ENCODE measurements at regions not wholly inside any gene's neighbourhood (a gene's known extent, or its start where the extent isn't known, plus 50 kb on each side); places are given as distances from the start of the nearest gene placed in this dataset.

DNA sequence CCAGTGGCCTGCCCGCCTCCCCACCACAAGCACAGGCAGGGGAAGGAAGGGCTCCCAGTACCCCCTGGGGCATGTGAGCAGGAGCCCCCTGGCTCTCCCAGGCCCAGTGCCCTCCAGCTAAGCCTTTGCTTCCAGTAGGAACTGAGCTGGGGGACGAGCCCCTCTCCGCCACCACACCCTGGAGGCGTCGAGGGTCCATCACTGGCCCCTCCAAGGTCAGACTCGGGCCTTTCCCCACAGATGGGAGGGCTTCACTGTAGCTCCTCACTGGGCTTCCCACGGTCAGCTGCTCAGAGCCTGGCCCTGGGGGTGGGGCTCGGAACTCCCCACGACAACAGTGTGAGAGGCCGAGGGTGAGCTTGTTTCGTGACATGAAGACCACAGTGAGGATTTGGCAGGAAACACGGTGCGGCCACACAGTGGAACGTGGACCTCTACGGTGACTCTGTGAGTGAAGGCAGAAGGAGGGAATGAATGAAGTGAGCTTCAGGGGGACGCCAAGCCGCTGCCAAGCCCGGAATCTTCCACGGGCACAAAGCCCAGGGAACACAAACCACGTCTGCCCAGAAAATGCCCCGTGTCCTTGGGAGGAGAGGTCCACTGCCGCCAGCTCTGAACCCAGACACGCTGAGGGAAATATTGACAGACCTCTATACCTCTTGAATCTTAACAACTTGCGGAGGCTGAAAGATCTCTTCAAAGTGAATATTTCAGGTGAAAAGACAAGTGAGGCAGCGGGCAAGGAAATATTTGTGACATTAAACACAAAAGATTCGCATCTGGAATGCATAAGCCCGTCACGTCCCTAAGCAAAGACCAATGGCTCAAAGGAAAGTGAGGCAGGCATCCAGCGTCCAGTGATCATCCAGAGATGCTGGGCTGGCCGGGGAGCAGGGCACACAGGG is 144.8 kb upstream of the GPC1 start:
- Histone ChIP-seq H4K5ac (ENCODE audit: low read depth, low read length) (no peak overlapping the region), H2BK5ac (ENCODE audit: low read depth, low read length, poor library complexity, severe bottlenecking) (no peak overlapping the region), H4K91ac (ENCODE audit: insufficient read depth, low read depth, low read length) (no peak overlapping the region), H4K8ac (ENCODE audit: low read depth in 2 of 2, low read length in 2 of 2) (no peak overlapping the region), H3K18ac (ENCODE audit: low read depth, low read length) (no peak overlapping the region), H3K4me3 (ENCODE audit: insufficient read depth, low read depth, low read length) (no peak overlapping the region), H2AFZ (replicated peaks; ENCODE audit: low read length, poor library complexity) (no peak overlapping the region), H3K27me3 (ENCODE audit: control insufficient read depth, insufficient read depth, low read length) (peaks cover 39% of the 10 kb centered on the region), H3K9me1 (ENCODE audit: insufficient read depth, low read length) (no peaks in the 10 kb centered on the region; the same call in 1 of the 2 replicates), H3K4me1 (ENCODE audit: control insufficient read depth, insufficient read depth, low read length) (no peaks in the 10 kb centered on the region), H3K56ac (ENCODE audit: extremely low read depth, insufficient read depth, low read length) (no peak overlapping the region), H2BK120ac (ENCODE audit: low read depth, low read length) (no peak overlapping the region), H3K14ac (replicated peaks; ENCODE audit: low read depth, low read length) (no peak overlapping the region), H2AK9ac (replicated peaks; ENCODE audit: low read depth, low read length, poor library complexity) (no peak overlapping the region), H3K23ac (ENCODE audit: low read depth, low read length) (no peak overlapping the region), H3K9me3 (ENCODE audit: control insufficient read depth, insufficient read depth, low read length) (no peaks in the 10 kb centered on the region), H4K20me1 (ENCODE audit: insufficient read depth, low read length) (no peaks in the 10 kb centered on the region), H3K4me2 (ENCODE audit: low read depth, low read length) (no peak overlapping the region), H2AK5ac (ENCODE audit: low read depth, low read length) (no peak overlapping the region), H3K9ac (ENCODE audit: low read depth, low read length) (no peak overlapping the region), H3K36me3 (ENCODE audit: control insufficient read depth, insufficient read depth, low read length) (no peaks in the 10 kb centered on the region), H3K27ac (ENCODE audit: insufficient read depth, low read length) (no peak overlapping the region), H3K79me1 (ENCODE audit: low read depth in 1 of 2, low read length in 2 of 2) (no peaks in the 10 kb centered on the region), H2BK15ac (ENCODE audit: low read depth, low read length) (no peak overlapping the region), H2BK20ac (ENCODE audit: low read depth, low read length) (no peak overlapping the region), H3K4ac (ENCODE audit: low read depth, low read length) (no peak overlapping the region; the same call in 1 of the 2 replicates)
- no TSS peak for BruUV-seq (replicated peaks)
- CTCF ChIA-PET = no interaction called here
- 72% methylated on average over 16 of the region's 30 CpGs; no CpG with 5 or more reads in 1 of the 2 experiments for WGBS, 2 experiments (ENCODE audit: extremely low coverage in 2 of 2, insufficient read length in 1 of 2)
- DNase-seq (no peak), ATAC-seq (ENCODE audit: low read depth) (no peak)
- no peak for TF ChIP-seq CEBPB (IDR thresholded peaks at IDR 0.05; ENCODE audit: low read depth, low read length)
- no peak for TF ChIP-seq SMC3 (IDR thresholded peaks at IDR 0.05; ENCODE audit: low read depth, low read length)
- TF ChIP-seq MAZ (IDR thresholded peaks at IDR 0.05; ENCODE audit: borderline replicate concordance, low read depth, low read length) = no peak
- TF ChIP-seq, protein P1, sequence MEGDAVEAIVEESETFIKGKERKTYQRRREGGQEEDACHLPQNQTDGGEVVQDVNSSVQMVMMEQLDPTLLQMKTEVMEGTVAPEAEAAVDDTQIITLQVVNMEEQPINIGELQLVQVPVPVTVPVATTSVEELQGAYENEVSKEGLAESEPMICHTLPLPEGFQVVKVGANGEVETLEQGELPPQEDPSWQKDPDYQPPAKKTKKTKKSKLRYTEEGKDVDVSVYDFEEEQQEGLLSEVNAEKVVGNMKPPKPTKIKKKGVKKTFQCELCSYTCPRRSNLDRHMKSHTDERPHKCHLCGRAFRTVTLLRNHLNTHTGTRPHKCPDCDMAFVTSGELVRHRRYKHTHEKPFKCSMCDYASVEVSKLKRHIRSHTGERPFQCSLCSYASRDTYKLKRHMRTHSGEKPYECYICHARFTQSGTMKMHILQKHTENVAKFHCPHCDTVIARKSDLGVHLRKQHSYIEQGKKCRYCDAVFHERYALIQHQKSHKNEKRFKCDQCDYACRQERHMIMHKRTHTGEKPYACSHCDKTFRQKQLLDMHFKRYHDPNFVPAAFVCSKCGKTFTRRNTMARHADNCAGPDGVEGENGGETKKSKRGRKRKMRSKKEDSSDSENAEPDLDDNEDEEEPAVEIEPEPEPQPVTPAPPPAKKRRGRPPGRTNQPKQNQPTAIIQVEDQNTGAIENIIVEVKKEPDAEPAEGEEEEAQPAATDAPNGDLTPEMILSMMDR (conservative IDR thresholded peaks at IDR 0.05; ENCODE audit: low read depth, low read length) = no peak
- no peak for TF ChIP-seq RFX5 (IDR thresholded peaks at IDR 0.05; ENCODE audit: low read depth, low read length)
- no peak for TF ChIP-seq MXI1 (IDR thresholded peaks at IDR 0.05; ENCODE audit: borderline replicate concordance, low read depth, low read length)
- TF ChIP-seq, protein P2, sequence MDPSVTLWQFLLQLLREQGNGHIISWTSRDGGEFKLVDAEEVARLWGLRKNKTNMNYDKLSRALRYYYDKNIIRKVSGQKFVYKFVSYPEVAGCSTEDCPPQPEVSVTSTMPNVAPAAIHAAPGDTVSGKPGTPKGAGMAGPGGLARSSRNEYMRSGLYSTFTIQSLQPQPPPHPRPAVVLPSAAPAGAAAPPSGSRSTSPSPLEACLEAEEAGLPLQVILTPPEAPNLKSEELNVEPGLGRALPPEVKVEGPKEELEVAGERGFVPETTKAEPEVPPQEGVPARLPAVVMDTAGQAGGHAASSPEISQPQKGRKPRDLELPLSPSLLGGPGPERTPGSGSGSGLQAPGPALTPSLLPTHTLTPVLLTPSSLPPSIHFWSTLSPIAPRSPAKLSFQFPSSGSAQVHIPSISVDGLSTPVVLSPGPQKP (IDR thresholded peaks at IDR 0.05; ENCODE audit: borderline replicate concordance, low read depth, low read length) = no peak
- no peak for TF ChIP-seq BHLHE40 (IDR thresholded peaks at IDR 0.05; ENCODE audit: low read depth, low read length)
- TF ChIP-seq, protein P3, sequence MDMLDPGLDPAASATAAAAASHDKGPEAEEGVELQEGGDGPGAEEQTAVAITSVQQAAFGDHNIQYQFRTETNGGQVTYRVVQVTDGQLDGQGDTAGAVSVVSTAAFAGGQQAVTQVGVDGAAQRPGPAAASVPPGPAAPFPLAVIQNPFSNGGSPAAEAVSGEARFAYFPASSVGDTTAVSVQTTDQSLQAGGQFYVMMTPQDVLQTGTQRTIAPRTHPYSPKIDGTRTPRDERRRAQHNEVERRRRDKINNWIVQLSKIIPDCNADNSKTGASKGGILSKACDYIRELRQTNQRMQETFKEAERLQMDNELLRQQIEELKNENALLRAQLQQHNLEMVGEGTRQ (IDR thresholded peaks at IDR 0.05; ENCODE audit: low read depth, low read length) = no peak
- no peak for TF ChIP-seq CHD1 (IDR thresholded peaks at IDR 0.05; ENCODE audit: low read depth, low read length)
- TF ChIP-seq RAD21 (IDR thresholded peaks at IDR 0.05; ENCODE audit: low read length) = no peak
- TF ChIP-seq RCOR1 (IDR thresholded peaks at IDR 0.05; ENCODE audit: insufficient replicate concordance, low read length) = no peak
- no peak for TF ChIP-seq NFE2L2 (IDR thresholded peaks at IDR 0.05; ENCODE audit: low read depth, low read length)
- no peak for TF ChIP-seq MAFK (IDR thresholded peaks at IDR 0.05; ENCODE audit: low read depth, low read length)
- no peak for TF ChIP-seq FOS (IDR thresholded peaks at IDR 0.05; ENCODE audit: low read depth, low read length)
- intact Hi-C loops (cut with micrococcal nuclease) (no loop called here), in situ Hi-C loops (cut with MboI; ENCODE audit: low sequenced_read_pairs) (no loop called here), dilution Hi-C loops (cut with HindIII; ENCODE audit: low sequenced_read_pairs, unreplicated experiment) (no loop called here)
- POLR2A ChIA-PET (ENCODE audit: unreplicated experiment) = no interaction called here

Data from IMR-90 (cell line).